Effector memory CD4-positive, alpha-beta T cell (primary cell): ENCODE measurements at regions not wholly inside any gene's neighbourhood (a gene's known extent, or its start where the extent isn't known, plus 50 kb on each side); places are given as distances from the start of the nearest gene placed in this dataset.

Experiments
- DNase-seq, 3 donors: peaks; one replicate each; pipeline ENCODE4 v3.0.0-alpha.2; 2020
- H3K27ac ChIP-seq: 2 replicates; pipeline ENCODE4 v1.7.0; 2013; ENCODE audit warnings: mild to moderate bottlenecking, low read length, moderate library complexity; ENCODE audit not compliant: insufficient read depth, poor library complexity, severe bottlenecking
- H3K27me3 ChIP-seq: replicated peaks from 2 replicates; pipeline ENCODE4 v1.7.0; 2013; ENCODE audit warnings: mild to moderate bottlenecking, low read length; ENCODE audit not compliant: insufficient read depth, control insufficient read depth, poor library complexity, severe bottlenecking
- H3K36me3 ChIP-seq: 2 replicates; pipeline ENCODE4 v1.7.0; 2013; ENCODE audit warnings: mild to moderate bottlenecking, low read length, moderate library complexity; ENCODE audit not compliant: control insufficient read depth, insufficient read depth
- H3K4me1 ChIP-seq: 2 replicates; pipeline ENCODE4 v1.7.0; 2013; ENCODE audit warnings: low read length, mild to moderate bottlenecking; ENCODE audit not compliant: control insufficient read depth, insufficient read depth, poor library complexity, severe bottlenecking
- H3K4me3 ChIP-seq: 2 replicates; pipeline ENCODE4 v1.7.0; 2013; ENCODE audit warnings: low read length, low read depth, mild to moderate bottlenecking; ENCODE audit not compliant: insufficient read depth, poor library complexity, severe bottlenecking
- H3K9me3 ChIP-seq: 2 replicates; pipeline ENCODE4 v1.7.0; 2013; ENCODE audit warnings: mild to moderate bottlenecking, low read length, moderate library complexity; ENCODE audit not compliant: control insufficient read depth

DNA sequence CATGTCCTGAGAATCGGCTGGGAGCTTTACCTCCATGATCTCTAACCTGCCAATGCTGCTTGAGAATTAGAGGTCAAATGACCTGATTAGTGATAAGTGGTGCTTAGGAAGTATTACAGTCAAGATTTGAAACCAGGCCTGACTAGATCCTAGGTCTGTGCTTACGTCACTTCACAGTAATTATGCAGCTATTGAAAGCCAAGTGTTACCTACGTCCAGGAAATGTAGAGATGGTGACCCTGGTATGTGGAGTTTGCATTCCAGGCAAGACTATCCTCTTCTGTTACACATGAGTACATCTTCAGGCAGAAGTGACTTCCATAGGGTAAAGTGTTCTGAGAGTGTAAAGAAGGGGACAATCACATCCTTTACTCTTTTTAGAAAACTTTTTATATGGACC, 530.4 kb upstream of the TENM4 start:
- H3K4me3 ChIP-seq, result no peak overlapping the region
- no peak overlapping the region for H3K27ac ChIP-seq
- no peaks in the 10 kb centered on the region for H3K9me3 ChIP-seq
- no peaks in the 10 kb centered on the region for H3K36me3 ChIP-seq
- H3K27me3 ChIP-seq, result no peaks in the 10 kb centered on the region
- no peaks in the 10 kb centered on the region for H3K4me1 ChIP-seq
- DNase-seq, result no peak

- H3K4me3 ChIP-seq, result no peak overlapping the region
- no peak overlapping the region for H3K27ac ChIP-seq
- H3K27me3 ChIP-seq, result no peaks in the 10 kb centered on the region
- H3K4me1 ChIP-seq, result no peaks in the 10 kb centered on the region
- no peaks in the 10 kb centered on the region for H3K9me3 ChIP-seq
- DNase-seq, result no peak
- no peaks in the 10 kb centered on the region for H3K36me3 ChIP-seq
These were observed 525.8 kb upstream of the TENM4 start for GRCh38 chr11:79966592-79966991.

GRCh38 chr11:79963856-79964645, 523.2 kb upstream of the TENM4 start:
- Histone ChIP-seq H3K27ac (no peak overlapping the region), H3K4me3 (no peak overlapping the region)
- no peak for DNase-seq

GRCh38 chr11:79960461-79960860, 519.6 kb upstream of the TENM4 start:
- Histone ChIP-seq H3K27ac (no peak overlapping the region), H3K4me1 (no peaks in the 10 kb centered on the region), H3K27me3 (no peaks in the 10 kb centered on the region), H3K4me3 (no peak overlapping the region), H3K9me3 (no peaks in the 10 kb centered on the region), H3K36me3 (no peaks in the 10 kb centered on the region)
- no peak for DNase-seq

More at GRCh38 chr11:79963856-79964645, 523.2 kb upstream of the TENM4 start:
- Histone ChIP-seq H3K36me3 (no peaks in the 10 kb centered on the region), H3K9me3 (no peaks in the 10 kb centered on the region), H3K4me1 (no peaks in the 10 kb centered on the region), H3K27me3 (no peaks in the 10 kb centered on the region)

DNA sequence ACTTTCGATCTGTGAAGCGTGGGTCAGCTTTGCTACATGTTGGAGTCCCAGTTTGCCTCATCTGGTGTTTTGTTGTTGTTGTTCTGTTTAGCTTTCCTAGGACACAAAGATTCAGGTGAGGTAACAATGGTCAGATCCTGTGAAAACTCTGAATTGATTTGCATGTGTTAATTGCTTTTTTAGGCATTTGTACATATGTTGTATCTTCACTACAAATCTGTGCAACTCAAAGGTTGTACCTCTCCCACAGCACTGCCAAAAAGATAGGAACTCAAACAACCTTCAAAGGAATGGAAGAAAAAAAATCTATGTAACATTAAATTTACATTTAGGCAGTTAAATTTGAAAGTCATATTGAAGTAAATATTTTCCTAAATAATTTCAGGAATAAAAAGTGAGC, 518.5 kb upstream of the TENM4 start:
- H3K4me1 ChIP-seq, result no peaks in the 10 kb centered on the region
- no peak overlapping the region for H3K4me3 ChIP-seq
- no peaks in the 10 kb centered on the region for H3K9me3 ChIP-seq
- no peaks in the 10 kb centered on the region for H3K36me3 ChIP-seq
- DNase-seq, result no peak
- H3K27ac ChIP-seq, result no peak overlapping the region
- no peaks in the 10 kb centered on the region for H3K27me3 ChIP-seq

DNA sequence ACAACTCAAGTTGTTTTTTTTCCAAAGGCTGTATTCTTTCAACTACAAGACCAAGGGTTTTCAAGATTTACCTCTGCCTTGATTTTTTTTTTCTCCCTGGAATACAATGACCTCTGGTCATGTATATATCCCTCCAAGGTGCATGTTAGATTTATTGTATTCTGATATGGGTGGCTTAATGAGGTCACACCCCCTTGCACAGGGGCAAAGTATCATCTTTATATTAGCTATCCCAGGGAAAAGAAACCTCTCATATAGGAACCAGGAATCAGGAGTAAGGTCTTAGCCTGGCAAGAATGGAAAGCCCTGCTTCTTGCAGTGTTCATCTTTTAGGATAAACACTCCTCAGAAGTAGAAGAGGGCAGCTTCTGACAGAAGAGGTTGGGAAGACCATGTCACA, 516.9 kb upstream of the TENM4 start:
- H3K36me3 ChIP-seq, result no peaks in the 10 kb centered on the region
- no peak overlapping the region for H3K27ac ChIP-seq
- H3K4me1 ChIP-seq, result no peaks in the 10 kb centered on the region
- H3K9me3 ChIP-seq, result no peaks in the 10 kb centered on the region
- H3K4me3 ChIP-seq, result no peak overlapping the region
- no peaks in the 10 kb centered on the region for H3K27me3 ChIP-seq
- DNase-seq, result no peak

GRCh38 chr11:79956061-79956460, 515.2 kb upstream of the TENM4 start:
- no peak for DNase-seq
- Histone ChIP-seq H3K27me3 (no peaks in the 10 kb centered on the region), H3K4me1 (no peaks in the 10 kb centered on the region), H3K4me3 (no peak overlapping the region), H3K27ac (no peak overlapping the region), H3K9me3 (no peaks in the 10 kb centered on the region), H3K36me3 (no peaks in the 10 kb centered on the region)

DNA sequence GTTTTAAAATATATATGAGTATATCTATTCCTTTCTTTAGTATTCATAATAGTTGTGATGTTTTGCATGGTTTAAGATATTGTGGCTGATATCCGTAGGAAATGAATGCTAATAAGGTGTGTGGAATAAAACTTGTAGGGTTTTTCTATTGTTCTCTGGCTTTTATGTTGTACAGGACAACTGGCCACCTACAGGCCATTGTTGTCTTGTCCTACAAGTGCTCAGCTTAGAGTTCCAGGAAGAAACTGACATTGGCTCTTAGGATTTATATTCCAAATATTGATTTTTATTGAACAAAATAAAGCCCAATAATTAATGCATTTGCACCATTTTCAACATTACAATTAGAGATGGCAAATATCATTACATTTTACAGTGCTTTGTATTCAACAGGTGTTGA, 512.8 kb upstream of the TENM4 start:
- no peaks in the 10 kb centered on the region for H3K4me1 ChIP-seq
- DNase-seq, result no peak

DNA sequence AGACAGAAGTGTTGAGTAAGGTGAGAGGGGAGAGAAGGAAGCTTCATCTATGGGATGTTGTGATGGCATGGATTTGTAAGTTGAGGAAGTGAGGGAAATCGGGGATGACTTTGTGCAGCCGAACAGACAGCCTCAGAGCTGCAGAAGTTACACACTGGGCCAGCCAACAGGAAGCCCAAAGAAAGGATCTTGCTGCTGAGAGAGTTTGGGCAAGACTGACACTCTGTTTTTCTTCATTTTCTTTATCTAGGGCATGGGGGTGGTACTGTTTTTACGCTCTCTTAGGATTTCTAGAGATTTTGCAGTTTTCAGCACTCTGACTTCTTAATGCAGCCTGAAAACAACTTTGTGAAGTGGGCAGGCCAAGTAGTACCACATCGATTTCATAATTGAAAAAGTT, 509.9 kb upstream of the TENM4 start:
- no peaks in the 10 kb centered on the region for H3K36me3 ChIP-seq
- no peaks in the 10 kb centered on the region for H3K4me1 ChIP-seq
- no peak overlapping the region for H3K27ac ChIP-seq
- H3K4me3 ChIP-seq, result no peak overlapping the region
- no peak for DNase-seq
- H3K9me3 ChIP-seq, result no peaks in the 10 kb centered on the region
- no peaks in the 10 kb centered on the region for H3K27me3 ChIP-seq

More for the DNA sequence above, 512.8 kb upstream of the TENM4 start:
- no peaks in the 10 kb centered on the region for H3K36me3 ChIP-seq
- no peaks in the 10 kb centered on the region for H3K27me3 ChIP-seq
- no peak overlapping the region for H3K27ac ChIP-seq
- no peaks in the 10 kb centered on the region for H3K9me3 ChIP-seq
- H3K4me3 ChIP-seq, result no peak overlapping the region

GRCh38 chr11:79950172-79950571, 509.3 kb upstream of the TENM4 start:
- no peak overlapping the region for H3K27ac ChIP-seq
- no peak overlapping the region for H3K4me3 ChIP-seq
- no peaks in the 10 kb centered on the region for H3K9me3 ChIP-seq
- H3K4me1 ChIP-seq, result no peaks in the 10 kb centered on the region
- H3K36me3 ChIP-seq, result no peaks in the 10 kb centered on the region
- no peaks in the 10 kb centered on the region for H3K27me3 ChIP-seq
- DNase-seq, result no peak
